SK-N-SH treated with all-trans-retinoic acid at 6 μM for 48 hours (cell line): ENCODE measurements at regions not wholly inside any gene's neighbourhood (a gene's known extent, or its start where the extent isn't known, plus 50 kb on each side); places are given as distances from the start of the nearest gene placed in this dataset.

ENCODE experiments used
- BACH2 ChIP-seq: fragments of 250-450 bp; sonication (Bioruptor Pico); IDR thresholded peaks from 2 replicates; pipeline ENCODE4 v1.9.0; 2021; ENCODE audit warnings: mild to moderate bottlenecking, borderline replicate concordance
- CREB5 ChIP-seq: fragments of 250-450 bp; sonication (Bioruptor Pico); IDR thresholded peaks from 2 replicates; pipeline ENCODE4 v1.5.1; 2020; ENCODE audit warnings: low read depth, mild to moderate bottlenecking, moderate library complexity
- CSDC2 ChIP-seq: fragments of 250-450 bp; sonication (Bioruptor Pico); IDR thresholded peaks from 2 replicates; pipeline ENCODE4 v1.5.0; 2020; ENCODE audit warnings: mild to moderate bottlenecking, moderate library complexity
- CSRNP3 ChIP-seq: fragments of 250-450 bp; sonication (Bioruptor Pico); IDR thresholded peaks from 2 replicates; pipeline ENCODE4 v1.5.1; 2021; ENCODE audit warnings: mild to moderate bottlenecking, moderate library complexity
- GLIS3 ChIP-seq: fragments of 250-450 bp; sonication (Bioruptor Pico); IDR thresholded peaks from 2 replicates; pipeline ENCODE4 v1.5.0; 2020; ENCODE audit warnings: mild to moderate bottlenecking, moderate library complexity
- PATZ1 ChIP-seq: fragments of 250-450 bp; sonication (Bioruptor Pico); IDR thresholded peaks from 2 replicates; pipeline ENCODE4 v1.8.0; 2020; ENCODE audit warnings: mild to moderate bottlenecking, moderate library complexity, borderline replicate concordance
- SNAI2 ChIP-seq: fragments of 250-450 bp; sonication (Bioruptor Pico); IDR thresholded peaks from 2 replicates; pipeline ENCODE4 v1.5.0; 2020; ENCODE audit warnings: mild to moderate bottlenecking, moderate library complexity
- TSHZ2 ChIP-seq: fragments of 250-450 bp; sonication (Bioruptor Pico); IDR thresholded peaks from 2 replicates; pipeline ENCODE4 v1.5.0; 2020; ENCODE audit warnings: mild to moderate bottlenecking, moderate library complexity
- ZFP3 ChIP-seq: fragments of 250-450 bp; sonication (Bioruptor Pico); IDR thresholded peaks from 2 replicates; pipeline ENCODE4 v1.5.0; 2020; ENCODE audit warnings: mild to moderate bottlenecking, moderate library complexity
- ZFP30 ChIP-seq: fragments of 450-650 bp; formaldehyde crosslinking; IDR thresholded peaks from 2 replicates; pipeline ENCODE4 v1.5.0; 2022; ENCODE audit warnings: mild to moderate bottlenecking, moderate library complexity
- ZNF565 ChIP-seq: fragments of 450-650 bp; formaldehyde crosslinking; conservative IDR thresholded peaks from 2 replicates; pipeline ENCODE4 v1.5.0; 2020; ENCODE audit warnings: low read depth, mild to moderate bottlenecking, moderate library complexity
- ZNF8 ChIP-seq: fragments of 450-650 bp; formaldehyde crosslinking; IDR thresholded peaks from 2 replicates; pipeline ENCODE4 v1.5.0; 2020; ENCODE audit warnings: mild to moderate bottlenecking, moderate library complexity

GRCh38 chr10:130864961-130865818 lies 446.3 kb downstream of the TCERG1L start:
- TF ChIP-seq PATZ1 (no peak), ZNF565 (CRISPR knock-in tag) (no peak), ZNF8 (no peak), CSDC2 (no peak), TSHZ2 (CRISPR knock-in tag) (no peak), CSRNP3 (CRISPR knock-in tag) (no peak), BACH2 (CRISPR knock-in tag) (no peak), CREB5 (CRISPR knock-in tag) (no peak), ZFP30 (CRISPR knock-in tag) (no peak), ZFP3 (no peak), GLIS3 (CRISPR knock-in tag) (no peak), SNAI2 (CRISPR knock-in tag) (no peak)
